Activated CD4-positive, CD25-positive, alpha-beta regulatory T cell treated with anti-CD3 and anti-CD28 coated beads, Interleukin-2, amount 50 U/mL, for 24 hours (primary cell): ENCODE measurements at regions not wholly inside any gene's neighbourhood (a gene's known extent, or its start where the extent isn't known, plus 50 kb on each side); places are given as distances from the start of the nearest gene placed in this dataset.
"Not testable (repeated sequence)": the region's sequence is repeated elsewhere in the genome, so short reads cannot be mapped to it uniquely, and the experiment has no call there.

ENCODE experiments used
- ATAC-seq, 2 donors: fragments of 150-1000 bp; cut with Tn5 transposase; one replicate each; pipeline ENCODE4 v1.10.0; 2021; ENCODE audit warnings: mild to moderate bottlenecking in 1 of 2, moderate library complexity in 1 of 2

GRCh38 chr5:53369681-53370080, 110.7 kb upstream of the FST start:
- ATAC-seq, result no peak

- no peak for ATAC-seq
These were observed 106.8 kb upstream of the FST start for GRCh38 chr5:53373451-53374158.

- no peak for ATAC-seq
These were observed 103.6 kb upstream of the FST start for GRCh38 chr5:53376853-53377252.

GRCh38 chr5:53378190-53378589, 102.2 kb upstream of the FST start:
- ATAC-seq, result no peak

GRCh38 chr5:53378590-53379247, 101.7 kb upstream of the FST start:
- ATAC-seq, result no peak

- no peak for ATAC-seq
These were observed 94.1 kb upstream of the FST start for GRCh38 chr5:53386341-53386740.

- ATAC-seq, result no peak
These were observed 91.3 kb upstream of the FST start for GRCh38 chr5:53389093-53389492.

GRCh38 chr5:53392073-53392472, 88.4 kb upstream of the FST start:
- ATAC-seq, result no peak

- no peak for ATAC-seq
These were observed 85.6 kb upstream of the FST start for GRCh38 chr5:53394808-53395207.

GRCh38 chr5:53397141-53397757, 83.2 kb upstream of the FST start:
- no peak for ATAC-seq

GRCh38 chr5:53397845-53398244, 82.6 kb upstream of the FST start:
- no peak for ATAC-seq

GRCh38 chr5:53399926-53400697, 80.3 kb upstream of the FST start:
- ATAC-seq, result no peak

GRCh38 chr5:53403291-53403690, 77.1 kb upstream of the FST start:
- no peak for ATAC-seq

GRCh38 chr5:53403758-53404157, 76.7 kb upstream of the FST start:
- no peak for ATAC-seq

GRCh38 chr5:53405396-53405795, 75.0 kb upstream of the FST start:
- ATAC-seq, result no peak

- no peak for ATAC-seq
These were observed 73.7 kb upstream of the FST start for GRCh38 chr5:53406630-53407316.

GRCh38 chr5:53407373-53407772, 73.1 kb upstream of the FST start:
- ATAC-seq, result no peak

- ATAC-seq, result no peak
These were observed 69.0 kb upstream of the FST start for GRCh38 chr5:53411388-53411787.

GRCh38 chr5:53412499-53412898, 67.9 kb upstream of the FST start:
- ATAC-seq, result not testable (repeated sequence)

- ATAC-seq, result peak in 1 of 2 donors; percentile 44
These were observed 64.2 kb upstream of the FST start for GRCh38 chr5:53416144-53416738.

- ATAC-seq, result no peak
These were observed 62.0 kb upstream of the FST start for GRCh38 chr5:53418409-53418808.
